K562 (cell line): ENCODE measurements at regions not wholly inside any gene's neighbourhood (a gene's known extent, or its start where the extent isn't known, plus 50 kb on each side); places are given as distances from the start of the nearest gene placed in this dataset.

ENCODE experiments used
- BDP1 ChIP-seq: IDR thresholded peaks from 3 replicates; pipeline ENCODE4 v1.6.1; 2011; ENCODE audit not compliant: insufficient read length, insufficient read depth
- CTCF ChIP-seq, 3 experiments: IDR thresholded peaks in 2 of 3; conservative IDR thresholded peaks in 1 of 3; 2 replicates each; pipeline ENCODE4 v1.5.1; 2011 to 2012; ENCODE audit warnings: low read length in 3 of 3, mild to moderate bottlenecking in 3 of 3, control low read depth in 2 of 3, improper control_type of control experiment in 1 of 3, inconsistent platforms in 1 of 3, low read depth in 1 of 3, mixed read lengths in 1 of 3, moderate library complexity in 1 of 3; ENCODE audit not compliant: insufficient read depth in 2 of 3
- FIP1L1 ChIP-seq: fragments of 200-400 bp; formaldehyde crosslinking; IDR thresholded peaks from 2 replicates; pipeline ENCODE4 v1.6.1; 2018; ENCODE audit warnings: mild to moderate bottlenecking, low read depth, low read length; ENCODE audit not compliant: poor library complexity, severe bottlenecking
- FOXM1 ChIP-seq, 2 experiments: fragments of 450-650 bp in 1 of 2; sonication (generic) in 1 of 2; formaldehyde crosslinking in 1 of 2; IDR thresholded peaks; 2 replicates each; pipeline versions ENCODE4 v1.6.1 to v1.9.0; 2017 to 2022; ENCODE audit warnings: low read depth in 2 of 2, mild to moderate bottlenecking in 2 of 2, missing genetic modification reagents in 1 of 2, moderate library complexity in 1 of 2
- HNRNPH1 ChIP-seq: fragments of 200-400 bp; formaldehyde crosslinking; optimal IDR thresholded peaks from 2 replicates; pipeline ENCODE3; 2017; ENCODE audit warnings: low read depth, mild to moderate bottlenecking, low read length, moderate library complexity
- IRF2 ChIP-seq: sonication (generic); formaldehyde crosslinking; IDR thresholded peaks from 2 replicates; pipeline ENCODE4 v1.8.1; 2022; ENCODE audit warnings: mild to moderate bottlenecking, missing genetic modification reagents
- MAZ ChIP-seq, 2 experiments: fragments of 450-650 bp in 1 of 2; sonication (generic) in 1 of 2; formaldehyde crosslinking; IDR thresholded peaks in 1 of 2; conservative IDR thresholded peaks in 1 of 2; 2 replicates each; pipeline versions ENCODE4 v1.4.0 to v1.5.0; 2020; ENCODE audit warnings: mild to moderate bottlenecking in 1 of 2, missing genetic modification reagents in 1 of 2
- NFATC3 ChIP-seq: fragments of 450-650 bp; IDR thresholded peaks from 2 replicates; pipeline ENCODE4 v1.6.1; 2017; ENCODE audit warnings: mild to moderate bottlenecking
- SAFB ChIP-seq: fragments of 200-400 bp; formaldehyde crosslinking; IDR thresholded peaks from 2 replicates; pipeline ENCODE4 v1.6.1; 2017; ENCODE audit warnings: low read depth, low read length, borderline replicate concordance
- TEAD4 ChIP-seq, 2 experiments: sonication (generic) in 1 of 2; formaldehyde crosslinking in 1 of 2; IDR thresholded peaks; 2 replicates each; pipeline versions ENCODE4 v1.6.1 to v1.8.0; 2012 to 2022; ENCODE audit warnings: borderline replicate concordance in 1 of 2, inconsistent platforms in 1 of 2, low read length in 1 of 2, mild to moderate bottlenecking in 1 of 2, missing genetic modification reagents in 1 of 2
- ZFP1 ChIP-seq: fragments of 450-650 bp; formaldehyde crosslinking; IDR thresholded peaks from 2 replicates; pipeline ENCODE4 v1.4.0; 2020; ENCODE audit warnings: mild to moderate bottlenecking, mixed read lengths
- ZNF197 ChIP-seq: fragments of 200-800 bp; sonication (Bioruptor generic); IDR thresholded peaks from 2 replicates; pipeline ENCODE4 v1.6.1; 2016; ENCODE audit warnings: low read depth, missing genetic modification characterization, missing compliant biosample characterization
- ZNF589 ChIP-seq: fragments of 200-800 bp; sonication (Bioruptor generic); IDR thresholded peaks from 2 replicates; pipeline ENCODE4 v1.6.1; 2016; ENCODE audit warnings: low read depth, missing genetic modification characterization, missing compliant biosample characterization

DNA sequence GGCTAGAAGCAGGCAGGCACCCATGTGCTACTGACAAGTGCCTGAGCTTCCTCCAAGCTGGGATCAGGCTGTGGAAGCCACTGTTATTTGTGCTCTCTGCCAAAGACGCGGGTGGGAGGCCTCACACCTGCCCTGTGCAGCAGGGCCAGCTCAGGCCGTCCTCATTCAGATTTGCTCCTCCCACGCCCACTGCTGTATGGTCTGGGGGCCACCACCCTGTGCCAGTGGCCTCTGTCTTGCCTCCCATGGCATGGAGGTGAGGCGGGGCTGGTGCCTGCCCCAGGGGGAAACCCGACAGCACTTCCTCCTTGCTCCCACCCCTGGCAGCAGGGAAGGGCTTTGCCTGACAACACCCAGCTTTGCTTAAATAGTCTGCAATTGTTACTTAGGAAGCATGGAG is 356.5 kb upstream of the CDH8 start:
- no peak for TF ChIP-seq ZNF589 (CRISPR knock-in tag)
- TF ChIP-seq IRF2 (CRISPR knock-in tag), result no peak
- no peak for TF ChIP-seq CTCF (IDR thresholded peaks at IDR 0.05 in 2 of 3, conservative IDR thresholded peaks at IDR 0.05 in 1 of 3; ENCODE audit: insufficient read depth in 2 of 3, low read depth in 1 of 3, low read length in 3 of 3)
- TF ChIP-seq FIP1L1, result no peak
- no peak for TF ChIP-seq ZFP1 (CRISPR knock-in tag)
- no peak for TF ChIP-seq SAFB
- TF ChIP-seq HNRNPH1, result no peak
- no peak for TF ChIP-seq NFATC3
- TF ChIP-seq FOXM1 (IDR thresholded peaks at IDR 0.05; ENCODE audit: low read depth), result no peak
- no peak for TF ChIP-seq FOXM1 (CRISPR knock-in tag; IDR thresholded peaks at IDR 0.05; ENCODE audit: low read depth)
- TF ChIP-seq TEAD4 (IDR thresholded peaks at IDR 0.05; ENCODE audit: low read length), result no peak
- TF ChIP-seq TEAD4 (CRISPR knock-in tag; IDR thresholded peaks at IDR 0.05; ENCODE audit: borderline replicate concordance), result no peak
- TF ChIP-seq MAZ (CRISPR knock-in tag; conservative IDR thresholded peaks at IDR 0.05 in 1 of 2, IDR thresholded peaks at IDR 0.05 in 1 of 2), result no peak
- no peak for TF ChIP-seq BDP1
- TF ChIP-seq ZNF197 (CRISPR knock-in tag), result no peak
